Muscle of arm (tissue), 1 donor: ENCODE measurements at regions not wholly inside any gene's neighbourhood (a gene's known extent, or its start where the extent isn't known, plus 50 kb on each side); places are given as distances from the start of the nearest gene placed in this dataset.
"Not testable (repeated sequence)": the region's sequence is repeated elsewhere in the genome, so short reads cannot be mapped to it uniquely, and the experiment has no call there.

ENCODE experiments used
- DNase-seq: peaks from one replicate; pipeline ENCODE4 v3.0.0-alpha.2; 2013

DNA sequence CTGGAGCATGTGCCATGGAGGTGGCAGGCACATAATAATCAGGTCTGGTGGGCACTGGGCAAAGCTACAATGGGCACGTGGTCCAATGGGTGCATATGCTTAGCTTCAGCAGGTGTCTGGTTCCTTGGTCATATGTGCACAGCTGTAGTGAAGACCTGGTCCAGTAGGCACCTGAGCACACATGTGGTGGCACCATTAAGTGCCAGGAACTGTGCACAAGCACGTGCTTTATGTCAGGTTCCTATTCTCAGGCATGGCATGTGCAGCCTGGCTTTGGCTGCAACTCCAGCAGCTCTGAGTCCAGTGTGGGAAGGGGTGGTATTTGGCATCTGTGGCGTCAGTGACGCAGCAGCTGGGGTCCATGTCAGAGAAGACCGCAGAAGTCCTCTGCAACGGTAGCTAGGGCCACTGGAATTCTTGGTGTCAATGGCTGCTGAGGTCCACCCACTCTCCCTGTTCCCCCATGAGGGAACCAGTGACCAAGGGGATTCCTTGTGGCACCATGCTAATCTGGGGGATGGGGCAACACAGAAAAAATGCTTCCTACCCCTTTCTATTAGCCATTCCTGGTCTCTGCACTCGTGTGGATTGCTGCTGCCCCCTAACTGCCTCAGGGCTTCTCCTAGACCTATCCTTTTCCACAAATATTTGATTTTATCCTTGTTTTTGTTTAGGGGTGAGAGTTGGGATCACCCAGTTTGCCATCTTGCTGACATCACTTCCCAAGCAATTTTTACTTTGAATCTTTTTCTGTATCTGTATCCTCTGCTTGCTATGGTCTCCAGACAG is 262.9 kb upstream of the MAP2 start:
- no peak for DNase-seq

DNA sequence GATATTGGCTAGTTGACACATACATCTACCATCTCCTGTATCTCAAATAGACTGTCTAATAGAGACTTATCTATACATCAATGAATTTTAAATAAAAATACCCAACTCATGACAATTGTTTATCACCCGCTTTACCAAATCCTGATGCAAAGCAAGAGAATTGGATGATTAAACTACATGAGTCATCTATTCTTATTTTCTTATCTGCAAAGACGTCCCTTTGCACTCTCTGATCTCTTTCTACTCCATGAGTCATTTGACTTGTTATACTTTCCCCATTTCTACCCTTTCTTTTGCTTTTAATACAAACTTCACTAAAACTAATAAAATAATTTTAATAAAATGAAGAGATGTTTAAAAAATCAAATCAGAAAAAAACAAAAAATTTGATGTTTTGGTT is 261.7 kb upstream of the MAP2 start:
- DNase-seq: no peak

DNA sequence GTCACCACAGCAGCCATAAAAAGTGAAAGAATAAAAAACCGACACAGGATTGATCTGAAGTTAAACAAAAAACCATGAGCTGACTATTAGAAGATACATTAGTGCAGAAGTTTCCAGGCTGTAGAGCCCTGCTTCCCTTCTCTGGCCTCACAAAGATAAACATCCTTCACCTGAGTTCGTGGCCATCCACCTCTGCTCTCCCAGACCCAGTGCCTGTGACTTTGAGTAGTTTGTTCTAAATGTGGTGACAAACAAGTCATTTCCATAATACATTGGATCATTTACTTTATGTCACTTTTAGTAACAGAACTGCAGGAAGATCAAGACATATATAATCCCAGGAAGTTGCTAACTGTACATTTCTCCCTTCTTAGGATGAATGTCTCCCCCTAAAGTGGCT is 241.9 kb upstream of the MAP2 start:
- no peak for DNase-seq

DNA sequence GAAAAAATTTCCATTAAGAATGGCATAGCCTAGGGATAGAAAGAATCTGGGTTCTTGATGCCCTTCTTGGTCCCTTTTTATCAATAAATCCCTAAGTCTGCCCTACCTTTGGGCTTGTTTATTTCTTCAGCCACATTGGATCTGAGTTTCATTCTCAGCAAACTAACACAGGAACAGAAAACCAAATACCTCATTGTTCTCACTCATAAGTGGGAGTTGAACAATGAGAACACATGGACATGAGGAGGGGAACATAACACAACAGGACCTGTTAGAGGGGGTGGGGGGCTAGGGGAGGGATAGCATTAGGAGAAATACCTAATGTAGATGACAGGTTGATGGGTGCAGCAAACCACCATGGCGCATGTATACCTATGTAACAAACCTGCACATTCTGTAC is 237.0 kb upstream of the MAP2 start:
- not testable (repeated sequence) for DNase-seq

DNA sequence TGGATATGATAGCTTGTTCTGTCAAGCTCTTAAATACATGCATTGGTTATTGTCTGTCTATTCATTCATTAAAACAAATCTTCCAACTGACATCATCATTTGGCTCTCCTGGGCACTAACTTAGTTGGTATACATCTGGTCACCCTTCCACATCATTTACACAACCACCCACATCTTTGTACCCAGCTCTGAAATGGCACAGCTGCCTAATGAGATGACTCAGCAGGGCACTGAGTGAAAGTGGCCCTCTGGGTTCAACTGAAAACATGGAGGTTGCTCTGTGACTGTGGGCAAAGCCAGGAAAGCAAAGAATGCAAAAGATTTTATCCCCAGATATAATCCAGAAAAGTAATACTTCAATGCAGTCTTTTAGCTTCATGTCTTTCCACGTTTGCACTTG is 234.0 kb upstream of the MAP2 start:
- no peak for DNase-seq

DNA sequence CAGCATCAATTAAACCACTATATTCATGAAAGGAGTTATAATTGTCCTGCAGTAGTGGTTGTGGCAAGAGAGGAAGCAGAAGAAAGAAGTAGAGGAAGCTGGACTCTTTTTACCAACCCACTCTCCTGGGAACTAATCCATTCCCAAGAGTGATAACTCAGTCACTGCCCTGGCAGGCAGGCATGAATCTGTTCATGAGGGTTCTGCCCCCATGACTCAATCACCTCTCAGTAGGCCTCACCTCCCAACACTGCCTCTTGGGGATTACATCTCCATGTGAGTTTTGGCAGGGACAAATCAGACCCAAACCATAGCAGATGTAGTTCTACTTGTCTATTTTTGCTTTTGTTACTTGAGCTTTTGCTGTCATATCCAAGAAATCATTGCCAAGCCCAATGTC is 232.7 kb upstream of the MAP2 start:
- DNase-seq: no peak

DNA sequence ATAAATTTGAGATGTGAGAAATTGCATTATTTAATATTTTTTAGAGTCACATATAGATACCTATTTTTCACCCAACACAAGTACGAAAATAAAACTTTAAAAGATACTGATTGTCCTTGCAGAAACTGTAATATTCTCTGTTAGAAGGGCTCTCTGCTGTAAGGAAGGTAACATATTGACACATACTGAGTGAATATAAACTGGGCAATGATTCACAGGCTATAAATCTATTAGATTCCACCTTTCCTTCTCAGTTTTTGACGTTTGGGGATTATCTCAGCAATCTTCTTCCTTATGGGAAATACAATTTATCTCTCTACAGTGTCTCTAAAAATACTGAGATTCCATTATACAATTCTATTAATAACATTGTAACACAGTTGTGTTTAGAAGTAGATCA is 229.1 kb upstream of the MAP2 start:
- DNase-seq: no peak

DNA sequence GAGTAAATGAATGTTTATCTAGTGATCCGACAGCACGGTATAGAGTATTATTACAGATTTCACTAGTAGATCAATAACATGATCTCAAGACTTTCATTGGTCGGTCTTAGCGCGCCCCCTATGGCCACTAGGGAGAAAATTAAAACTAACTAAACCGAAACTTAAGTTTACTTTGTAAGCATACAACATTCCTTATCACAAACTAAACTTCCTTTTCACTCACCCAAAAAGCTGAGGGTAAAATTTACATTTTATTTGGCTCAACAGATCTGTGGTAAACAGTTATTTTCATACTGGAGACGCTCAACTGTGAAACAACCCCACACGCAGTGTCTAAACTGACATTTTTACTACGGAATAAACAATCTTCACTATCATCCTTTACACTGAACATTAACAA is 215.6 kb upstream of the MAP2 start:
- DNase-seq: peak; percentile 21

DNA sequence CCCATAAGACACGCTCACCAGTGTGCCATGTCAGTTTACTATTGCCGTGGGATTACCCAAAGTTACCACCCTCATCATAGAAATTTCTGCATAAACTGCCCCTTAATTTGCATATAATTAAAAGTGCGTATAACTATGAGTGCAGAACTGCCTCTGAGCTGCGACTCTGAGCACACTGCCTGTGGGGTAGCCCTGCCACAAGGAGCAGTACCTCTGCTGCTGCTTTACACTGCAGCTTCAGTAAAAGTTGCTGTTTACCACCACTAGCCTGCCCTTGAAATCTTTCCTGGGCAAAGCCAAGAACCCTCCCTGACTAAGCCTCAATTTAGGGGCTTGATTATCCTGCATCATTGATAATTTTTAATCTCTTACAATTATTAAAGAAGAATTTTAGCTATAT is 213.9 kb upstream of the MAP2 start:
- DNase-seq: no peak

DNA sequence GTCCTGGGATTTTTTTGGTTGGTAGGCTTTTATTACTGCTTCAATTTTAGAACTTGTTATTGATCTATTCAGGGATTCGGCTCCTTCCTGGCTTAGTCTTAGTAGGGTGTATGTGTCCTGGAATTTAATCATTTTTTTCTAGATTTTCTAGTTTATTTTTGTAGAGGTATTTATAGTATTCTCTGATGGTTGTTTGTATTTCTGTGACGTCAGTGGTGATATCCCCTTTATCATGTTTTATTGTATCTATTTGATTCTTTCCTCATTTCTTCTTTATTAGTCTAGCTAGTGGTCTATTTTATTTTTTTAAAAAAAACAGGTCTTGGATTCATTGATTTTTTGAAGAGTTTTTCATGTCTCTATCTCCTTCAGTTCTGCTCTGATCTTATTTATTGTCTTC is 193.3 kb upstream of the MAP2 start:
- no peak for DNase-seq

DNA sequence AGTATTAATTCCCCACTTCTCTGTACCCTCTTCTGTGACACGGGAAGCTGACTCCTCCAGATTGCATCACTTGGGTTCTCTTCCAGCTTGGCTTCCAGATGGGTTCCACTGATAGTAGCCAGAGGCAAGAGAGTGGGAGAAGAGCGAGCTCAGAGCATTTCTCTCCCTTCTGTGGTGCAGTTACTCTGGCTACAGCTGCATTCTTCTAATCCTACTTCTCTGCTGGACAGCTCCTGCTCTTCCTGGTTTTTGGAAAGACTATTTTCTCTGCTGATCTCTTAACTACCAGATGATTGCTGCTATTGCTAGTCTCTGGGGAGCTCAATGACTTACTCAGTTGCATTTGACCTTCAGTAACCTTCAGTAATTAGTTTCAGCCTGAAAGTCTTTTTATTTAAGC is 187.5 kb upstream of the MAP2 start:
- DNase-seq: no peak

DNA sequence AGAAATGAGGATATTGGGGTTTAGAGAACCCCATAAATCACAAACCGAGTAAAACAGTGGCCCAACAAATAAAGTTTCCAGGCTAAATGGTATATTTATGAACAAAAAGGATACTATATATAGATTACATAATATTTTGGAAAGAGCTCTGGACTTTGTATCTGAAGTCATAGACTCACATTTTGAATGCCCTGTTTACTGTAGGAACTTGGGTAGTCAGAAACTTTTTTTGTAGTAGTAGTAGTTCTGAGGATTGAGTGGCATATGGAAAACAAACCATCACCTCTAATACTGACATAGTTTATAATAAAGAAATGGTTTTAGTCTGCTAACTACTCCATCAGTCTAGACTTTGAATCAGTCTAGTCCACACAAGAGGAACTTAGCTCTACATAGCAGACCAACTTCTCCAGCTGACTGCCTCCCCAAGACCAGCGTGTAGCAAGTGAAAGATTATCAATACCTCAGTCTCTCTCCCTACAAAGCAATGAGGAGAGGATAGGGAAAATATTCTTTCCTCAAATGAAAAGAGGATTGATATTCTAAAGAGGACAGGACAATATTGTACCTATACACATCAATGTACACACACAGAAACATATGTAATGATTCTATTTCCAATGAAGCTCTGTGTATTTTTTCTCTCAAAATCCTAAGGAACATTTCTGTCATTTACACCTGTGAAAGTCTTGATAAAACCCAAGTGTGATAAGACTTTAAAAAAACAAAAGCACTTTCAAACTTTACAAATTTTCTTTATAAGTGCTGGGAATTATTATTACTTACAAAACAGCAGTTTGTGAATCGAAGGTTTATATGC is 184.9 kb upstream of the MAP2 start:
- DNase-seq: no peak

DNA sequence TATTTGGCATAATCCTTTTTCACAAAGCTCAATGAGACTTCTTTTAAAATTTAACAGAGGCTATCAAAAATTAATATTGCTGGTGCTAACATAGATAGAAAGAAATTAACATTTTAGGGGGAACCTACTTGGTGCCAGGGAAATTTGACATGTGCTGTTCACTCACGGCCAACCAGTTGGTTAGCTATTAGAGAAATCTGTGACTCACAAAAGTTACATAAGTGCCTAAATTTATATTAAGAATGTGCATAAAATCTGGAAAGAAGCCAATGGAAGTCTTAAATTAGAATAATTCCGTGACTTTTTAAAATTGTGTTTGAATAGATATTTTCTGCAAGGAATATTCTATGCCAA is 184.3 kb upstream of the MAP2 start:
- DNase-seq: no peak

DNA sequence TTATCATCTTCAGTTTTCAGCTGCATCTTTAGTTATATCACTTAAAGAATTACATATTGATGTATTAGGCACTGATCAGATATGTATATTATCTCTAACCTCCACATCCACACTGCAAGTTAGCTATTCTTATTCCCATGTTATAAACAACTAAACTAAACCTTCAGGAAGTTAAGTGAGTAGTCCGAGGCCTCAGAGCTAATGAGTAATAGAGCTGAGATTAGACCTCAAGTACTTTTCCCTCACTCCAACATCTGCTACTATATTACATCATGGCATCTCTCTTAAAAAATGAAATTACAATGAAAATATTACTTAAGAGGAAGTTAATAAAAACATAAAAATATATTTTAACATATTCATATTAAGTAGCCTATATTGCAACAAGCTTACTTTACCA is 183.6 kb upstream of the MAP2 start:
- DNase-seq: no peak

DNA sequence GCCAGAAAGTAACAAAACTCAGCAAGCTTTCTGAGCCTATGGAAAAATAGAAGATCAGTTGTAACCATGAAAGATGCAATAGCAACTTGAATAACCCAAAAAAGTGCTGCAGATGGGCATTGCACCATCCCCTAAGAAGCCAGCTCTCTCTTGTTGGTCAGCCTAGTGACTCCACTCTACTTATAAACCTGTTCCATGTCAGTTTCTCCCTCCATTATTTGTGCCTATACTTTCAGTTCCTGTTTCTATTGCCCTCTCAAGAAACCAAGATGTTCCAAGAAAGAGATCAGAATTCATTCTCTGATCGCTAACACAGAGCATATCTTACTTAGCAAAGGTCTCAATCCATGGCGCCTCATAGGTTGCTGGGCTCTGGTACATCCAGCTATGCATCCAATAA is 170.3 kb upstream of the MAP2 start:
- no peak for DNase-seq

DNA sequence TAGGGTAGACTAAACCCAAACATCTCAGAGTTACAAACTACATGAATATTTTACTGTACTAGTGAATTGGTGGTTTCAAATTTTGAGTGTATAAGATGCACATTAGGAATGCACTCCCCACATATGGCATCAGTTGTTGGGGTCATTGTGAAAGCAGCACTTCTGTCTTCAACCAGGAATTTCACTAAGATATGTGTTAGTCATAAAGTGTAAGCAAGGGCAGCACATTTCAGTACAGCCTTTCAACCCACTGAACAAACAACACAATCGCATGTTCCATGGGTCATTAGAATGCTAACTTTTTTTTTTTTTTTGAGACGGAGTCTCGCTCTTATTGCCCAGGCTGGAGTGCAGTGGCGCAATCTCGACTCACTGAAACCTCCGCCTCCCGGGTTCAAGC is 164.1 kb upstream of the MAP2 start:
- DNase-seq: no peak

DNA sequence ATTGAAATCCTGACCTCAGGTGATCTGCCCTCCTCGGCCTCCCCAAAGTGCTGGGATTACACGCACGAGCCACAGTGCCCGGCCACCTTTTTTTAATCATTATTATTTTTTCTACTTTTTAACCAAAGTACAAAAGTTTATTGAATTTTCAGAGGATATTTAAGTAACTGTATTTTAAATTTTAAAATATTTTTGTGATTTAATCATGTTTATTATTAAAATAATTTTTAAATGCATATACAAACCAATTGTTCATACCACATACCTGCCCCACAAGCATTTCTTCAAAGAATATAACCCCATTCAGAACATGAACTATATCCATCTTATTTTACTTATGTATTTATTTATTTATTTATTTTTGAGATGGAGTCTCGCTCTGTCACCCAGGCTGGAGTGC is 163.6 kb upstream of the MAP2 start:
- DNase-seq: no peak

DNA sequence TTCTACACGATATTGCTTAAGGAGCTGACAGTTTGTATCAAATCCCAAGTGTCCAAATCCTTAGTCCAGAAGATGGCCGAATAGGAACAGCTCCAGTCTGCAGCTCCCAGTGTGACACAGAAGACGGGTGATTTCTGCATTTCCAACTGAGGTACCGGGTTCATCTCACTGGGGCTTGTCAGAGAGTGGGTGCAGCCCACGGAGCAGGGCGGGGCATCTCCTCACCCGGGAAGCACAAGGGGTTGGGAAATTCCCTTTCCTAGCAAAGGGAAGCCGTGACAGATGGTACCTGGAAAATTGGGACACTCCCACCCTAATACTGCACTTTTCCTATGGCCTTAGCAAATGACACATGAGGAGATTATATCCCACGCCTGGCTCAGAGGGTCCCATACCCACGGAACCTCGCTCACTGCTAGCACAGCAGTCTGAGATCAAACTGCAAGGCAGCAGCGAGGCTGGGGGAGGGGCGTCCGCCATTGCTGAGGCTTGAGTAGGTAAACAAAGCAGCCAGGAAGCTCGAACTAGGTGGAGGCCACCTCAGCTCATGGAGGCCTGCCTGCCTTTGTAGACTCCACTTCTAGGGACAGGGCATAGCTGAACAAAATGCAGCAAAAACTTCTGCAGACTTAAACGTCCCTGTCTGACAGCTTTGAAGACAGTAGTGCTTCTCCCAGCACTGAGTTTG is 162.3 kb upstream of the MAP2 start:
- not testable (repeated sequence) for DNase-seq

DNA sequence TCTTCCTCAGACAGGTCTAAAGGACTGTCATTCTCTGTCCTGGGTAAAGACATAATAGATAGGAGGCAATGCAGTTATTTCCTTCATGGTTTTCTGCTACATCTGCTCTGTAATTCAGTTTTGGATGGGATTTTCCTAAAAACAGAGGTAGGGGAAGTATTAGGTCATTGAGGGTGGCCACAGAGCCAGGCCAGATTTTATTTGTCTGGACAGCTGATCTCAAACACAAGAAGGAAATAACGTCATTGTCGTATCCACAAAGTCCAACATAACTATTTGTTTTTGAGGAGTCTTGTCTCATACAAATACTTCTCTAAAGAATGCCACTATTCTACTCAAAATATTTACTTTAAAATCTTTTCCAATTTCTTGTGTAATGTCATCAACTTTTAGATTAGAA is 154.8 kb upstream of the MAP2 start:
- DNase-seq: no peak

DNA sequence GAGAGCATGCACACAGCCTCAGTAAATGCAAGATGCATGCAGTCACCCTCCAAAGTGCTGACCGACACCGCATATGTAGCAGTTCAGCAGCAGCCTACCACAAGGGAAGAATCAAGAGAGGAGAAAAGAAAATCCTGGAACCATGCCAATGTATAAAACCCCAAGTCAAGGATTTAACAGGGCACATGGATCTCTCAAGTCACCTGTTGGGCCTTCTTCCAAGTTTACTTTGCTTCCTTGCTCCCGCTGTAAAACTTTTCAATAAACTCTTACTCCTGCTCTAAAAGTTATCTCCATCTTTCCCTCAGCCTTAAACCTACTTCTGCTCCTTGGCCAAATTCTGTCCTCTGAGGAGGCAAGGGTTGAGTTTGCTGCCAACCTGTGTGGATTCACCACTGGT is 147.8 kb upstream of the MAP2 start:
- no peak for DNase-seq

DNA sequence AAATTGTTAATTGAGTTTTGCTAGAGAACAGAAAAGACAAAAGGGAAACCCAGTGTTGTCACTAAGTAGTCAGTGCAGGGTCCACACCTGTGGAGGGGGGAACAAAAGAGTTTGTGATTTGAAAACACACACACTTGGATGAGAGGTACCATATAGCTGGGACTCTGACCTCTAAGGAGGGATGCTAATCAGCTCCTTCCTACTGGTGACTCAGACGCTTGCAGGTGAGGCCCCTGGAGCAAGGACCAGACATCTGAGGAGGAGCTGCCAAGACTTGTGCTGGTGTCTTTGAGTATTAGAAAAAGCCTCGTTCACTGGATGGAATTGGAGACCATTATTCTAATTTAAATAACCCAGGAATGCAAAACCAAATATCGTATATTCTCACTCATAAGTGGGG is 146.4 kb upstream of the MAP2 start:
- DNase-seq: no peak

DNA sequence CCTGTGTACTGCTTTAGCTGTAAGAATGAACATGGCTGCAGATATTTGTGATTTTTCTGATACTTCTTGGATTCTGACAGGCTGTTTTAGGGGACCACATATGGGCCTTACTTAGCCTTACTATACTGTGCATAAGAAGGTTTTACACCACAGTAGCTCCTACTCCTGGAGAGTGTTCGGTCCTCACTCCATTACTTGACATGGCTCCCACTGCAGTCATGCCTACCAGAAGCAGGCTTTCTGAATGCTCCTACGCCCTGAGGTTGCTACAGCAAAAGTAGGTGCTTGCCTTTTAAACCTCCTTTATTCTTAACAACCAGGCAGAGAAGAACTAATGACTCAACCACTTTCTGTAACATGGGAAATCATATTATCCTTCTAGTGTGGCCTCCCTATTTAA is 125.2 kb upstream of the MAP2 start:
- DNase-seq: no peak

DNA sequence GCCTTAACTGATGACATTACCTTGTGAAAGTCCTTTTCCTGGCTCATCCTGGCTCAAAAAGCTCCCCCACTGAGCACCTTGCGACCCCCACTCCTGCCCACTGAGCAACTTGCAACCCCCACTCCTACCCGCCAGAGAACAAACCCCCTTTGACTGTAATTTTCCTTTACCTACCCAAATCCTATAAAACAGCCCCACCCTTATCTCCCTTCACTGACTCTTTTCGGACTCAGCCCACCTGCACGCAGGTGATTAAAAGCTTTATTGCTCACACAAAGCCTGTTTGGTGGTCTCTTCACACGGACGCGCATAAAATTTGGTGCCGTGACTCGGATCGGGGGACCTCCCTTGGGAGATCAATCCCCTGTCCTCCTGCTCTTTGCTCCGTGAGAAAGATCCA is 124.4 kb upstream of the MAP2 start:
- not testable (repeated sequence) for DNase-seq
